ENCODE measurements at regions not wholly inside any gene's neighbourhood (a gene's known extent, or its start where the extent isn't known, plus 50 kb on each side); places are given as distances from the start of the nearest gene placed in this dataset.

- DNase-seq (ENCODE audit: low read depth) = no peak
- TF ChIP-seq, protein P1, sequence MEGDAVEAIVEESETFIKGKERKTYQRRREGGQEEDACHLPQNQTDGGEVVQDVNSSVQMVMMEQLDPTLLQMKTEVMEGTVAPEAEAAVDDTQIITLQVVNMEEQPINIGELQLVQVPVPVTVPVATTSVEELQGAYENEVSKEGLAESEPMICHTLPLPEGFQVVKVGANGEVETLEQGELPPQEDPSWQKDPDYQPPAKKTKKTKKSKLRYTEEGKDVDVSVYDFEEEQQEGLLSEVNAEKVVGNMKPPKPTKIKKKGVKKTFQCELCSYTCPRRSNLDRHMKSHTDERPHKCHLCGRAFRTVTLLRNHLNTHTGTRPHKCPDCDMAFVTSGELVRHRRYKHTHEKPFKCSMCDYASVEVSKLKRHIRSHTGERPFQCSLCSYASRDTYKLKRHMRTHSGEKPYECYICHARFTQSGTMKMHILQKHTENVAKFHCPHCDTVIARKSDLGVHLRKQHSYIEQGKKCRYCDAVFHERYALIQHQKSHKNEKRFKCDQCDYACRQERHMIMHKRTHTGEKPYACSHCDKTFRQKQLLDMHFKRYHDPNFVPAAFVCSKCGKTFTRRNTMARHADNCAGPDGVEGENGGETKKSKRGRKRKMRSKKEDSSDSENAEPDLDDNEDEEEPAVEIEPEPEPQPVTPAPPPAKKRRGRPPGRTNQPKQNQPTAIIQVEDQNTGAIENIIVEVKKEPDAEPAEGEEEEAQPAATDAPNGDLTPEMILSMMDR (IDR thresholded peaks at IDR 0.05; ENCODE audit: insufficient read depth, low read length) = no peak
- no peak overlapping the region for H3K4me3 ChIP-seq (ENCODE audit: low read depth, low read length)
Measured at GRCh38 chr9:135340726-135341475, 138.7 kb upstream of the PPP1R26 start.

GRCh38 chr9:135341612-135342169 is 137.9 kb upstream of the PPP1R26 start:
- TF ChIP-seq, protein P1 (IDR thresholded peaks at IDR 0.05; ENCODE audit: insufficient read depth, low read length) = no peak
- DNase-seq (ENCODE audit: low read depth) = no peak
- H3K4me3 ChIP-seq (ENCODE audit: low read depth, low read length) = no peak overlapping the region

GRCh38 chr9:135342206-135343130 is 137.1 kb upstream of the PPP1R26 start:
- no peak overlapping the region for H3K4me3 ChIP-seq (ENCODE audit: low read depth, low read length)
- TF ChIP-seq, protein P1 (IDR thresholded peaks at IDR 0.05; ENCODE audit: insufficient read depth, low read length) = no peak
- no peak for DNase-seq (ENCODE audit: low read depth)

DNA sequence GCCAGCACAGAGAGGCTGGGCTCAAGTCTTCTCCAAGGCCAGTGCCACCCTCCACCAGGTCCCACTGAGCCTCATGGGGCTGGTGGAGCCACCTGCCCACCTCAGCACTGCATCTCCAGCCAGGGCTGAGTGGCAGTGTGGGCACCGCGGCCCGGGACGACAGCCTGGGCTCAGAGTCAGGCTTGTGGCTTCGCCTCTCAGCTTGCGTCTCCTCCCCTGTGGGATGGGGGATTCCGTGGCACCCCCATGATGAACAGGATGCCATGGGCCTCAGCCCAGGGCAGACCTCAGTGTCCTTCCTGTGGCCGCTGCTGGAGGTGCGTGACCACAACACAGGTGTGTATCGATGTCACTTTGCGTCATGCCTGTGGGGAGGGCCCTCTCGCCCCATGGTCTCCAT is 136.4 kb upstream of the PPP1R26 start:
- no peak for DNase-seq (ENCODE audit: low read depth)
- no peak overlapping the region for H3K4me3 ChIP-seq (ENCODE audit: low read depth, low read length)
- TF ChIP-seq, protein P1 (IDR thresholded peaks at IDR 0.05; ENCODE audit: insufficient read depth, low read length) = no peak

DNA sequence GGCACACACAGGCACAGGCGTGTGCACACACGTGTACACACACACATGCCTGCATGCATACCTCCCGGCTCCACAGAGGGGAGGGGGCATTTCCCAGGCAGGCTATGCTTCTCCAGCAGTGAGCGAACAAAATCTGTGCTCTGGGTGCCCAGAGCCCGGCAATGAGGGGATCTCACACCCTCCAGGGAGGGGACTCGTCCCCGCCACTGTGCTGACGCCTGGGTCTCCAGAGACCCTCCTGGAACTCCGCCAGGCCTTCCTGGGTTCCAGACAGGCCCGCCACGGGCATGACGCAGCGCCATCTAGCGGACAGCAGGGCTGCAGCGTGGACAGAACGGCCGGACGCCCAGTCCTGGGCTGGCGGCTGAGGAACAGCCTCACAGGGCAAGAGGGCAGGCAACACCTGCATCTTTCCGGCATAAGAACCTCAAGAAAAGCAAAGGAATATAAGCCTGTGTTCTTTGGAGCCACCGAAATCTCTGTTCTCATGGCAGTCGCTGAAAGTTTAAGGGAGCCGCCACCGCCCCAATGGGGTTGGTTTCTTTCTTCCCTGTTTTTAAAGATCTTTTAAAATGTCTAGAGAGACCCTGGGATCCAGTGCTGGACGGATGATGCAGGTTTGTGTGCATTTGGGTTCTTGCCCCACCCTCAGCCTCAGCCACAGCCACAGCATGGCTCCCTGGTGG is 135.6 kb upstream of the PPP1R26 start:
- H3K4me3 ChIP-seq (ENCODE audit: low read depth, low read length) = no peak overlapping the region
- peak; percentile 16 for DNase-seq (ENCODE audit: low read depth)
- TF ChIP-seq, protein P1 (IDR thresholded peaks at IDR 0.05; ENCODE audit: insufficient read depth, low read length) = peak; percentile 79

- no peak overlapping the region for H3K4me3 ChIP-seq (ENCODE audit: low read depth, low read length)
- no peak for DNase-seq (ENCODE audit: low read depth)
- TF ChIP-seq, protein P1 (IDR thresholded peaks at IDR 0.05; ENCODE audit: insufficient read depth, low read length) = no peak
Measured at GRCh38 chr9:135344523-135344901, 135.1 kb upstream of the PPP1R26 start.

Data from fibroblast of the aortic adventitia (primary cell).